ENCODE measurements at regions not wholly inside any gene's neighbourhood (a gene's known extent, or its start where the extent isn't known, plus 50 kb on each side); places are given as distances from the start of the nearest gene placed in this dataset.

GRCh38 chr18:28837100-28837499 is 660.2 kb upstream of the CDH2 start:
- DNase-seq (ENCODE audit: low spot score), result no peak

GRCh38 chr18:28834889-28835288 is 658.0 kb upstream of the CDH2 start:
- DNase-seq (ENCODE audit: low spot score), result peak; percentile 54

DNA sequence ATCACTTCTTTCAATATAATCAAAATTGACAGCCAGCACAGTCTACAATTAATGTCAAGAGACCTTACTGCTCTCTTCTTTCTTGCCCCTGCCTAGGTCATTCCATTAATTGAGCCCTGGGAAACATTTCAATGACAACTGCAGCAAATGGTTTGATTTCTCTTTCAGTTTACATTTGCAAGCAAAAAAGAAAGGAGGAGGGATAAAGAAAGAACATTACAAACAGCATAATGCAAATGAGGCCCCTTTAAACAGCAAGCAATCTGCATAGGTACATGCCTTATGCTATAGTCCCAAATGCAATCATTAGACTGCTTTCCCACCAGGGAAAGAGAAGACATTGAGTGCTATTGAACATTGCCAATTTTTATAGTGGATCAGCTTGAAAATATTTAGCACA is 655.0 kb upstream of the CDH2 start:
- no peak for DNase-seq (ENCODE audit: low spot score)

- no peak for DNase-seq (ENCODE audit: low spot score)
Observed at GRCh38 chr18:28831476-28831875, 654.5 kb upstream of the CDH2 start.

DNA sequence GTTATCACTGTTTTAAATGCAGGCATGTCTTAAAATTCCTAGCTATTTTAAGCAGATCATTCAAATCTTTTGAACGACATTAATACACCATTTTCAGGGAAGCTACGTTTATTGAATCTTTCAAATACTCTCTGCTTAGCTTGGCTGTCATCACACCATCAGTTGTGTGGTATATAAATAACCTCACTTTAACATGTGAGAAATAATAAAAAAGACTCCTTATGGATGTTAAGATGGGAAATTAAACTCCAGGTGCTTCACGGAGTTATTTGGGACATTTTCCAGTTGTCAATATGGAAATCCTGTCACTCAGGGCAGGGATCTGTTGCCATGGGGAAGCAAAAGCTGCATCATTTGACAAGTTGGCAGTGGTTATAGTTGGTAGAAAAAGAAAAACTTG is 649.2 kb upstream of the CDH2 start:
- no peak for DNase-seq (ENCODE audit: low spot score)

DNA sequence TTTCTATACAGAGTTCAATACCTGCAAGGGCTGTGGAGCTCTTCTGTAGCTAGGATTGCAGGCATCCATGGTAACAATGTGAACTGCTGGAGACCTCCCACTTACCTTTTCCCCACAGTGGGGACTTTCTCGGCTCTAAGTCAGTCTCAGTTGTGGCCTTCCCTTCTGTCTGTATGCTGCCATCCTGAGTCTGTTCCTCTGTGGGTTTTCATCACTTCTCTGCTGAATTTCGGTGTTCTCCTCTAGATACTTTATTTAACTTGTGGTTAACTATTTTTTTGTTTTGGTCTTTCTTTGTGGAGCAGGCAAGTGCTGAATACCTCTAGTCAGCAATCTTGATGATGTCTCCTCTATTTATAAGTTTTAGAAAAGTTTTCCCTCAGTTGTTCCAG is 647.2 kb upstream of the CDH2 start:
- no peak for DNase-seq (ENCODE audit: low spot score)

GRCh38 chr18:28823506-28824182 is 646.7 kb upstream of the CDH2 start:
- no peak for DNase-seq (ENCODE audit: low spot score)

DNA sequence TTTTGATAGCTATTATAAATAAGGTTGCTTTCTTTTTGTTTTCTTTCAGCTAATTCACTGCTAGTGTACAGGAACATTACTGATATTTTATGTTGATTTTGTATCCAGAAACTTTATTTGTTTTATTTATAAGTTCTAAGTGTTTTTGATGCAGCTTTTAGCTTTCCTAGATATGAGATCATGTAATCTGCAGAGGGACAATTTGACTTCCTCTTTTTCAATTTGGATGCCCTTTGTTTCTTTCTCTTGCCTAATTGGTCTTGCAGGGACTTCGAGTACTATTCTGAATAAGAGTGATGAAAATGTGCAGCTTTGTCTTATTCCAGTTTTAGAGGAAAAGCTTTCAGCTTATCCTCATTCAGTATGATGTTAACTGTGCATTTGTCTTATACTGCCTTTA is 643.4 kb upstream of the CDH2 start:
- no peak for DNase-seq (ENCODE audit: low spot score)

GRCh38 chr18:28816155-28816554 is 639.2 kb upstream of the CDH2 start:
- no peak for DNase-seq (ENCODE audit: low spot score)

GRCh38 chr18:28814365-28814764 is 637.4 kb upstream of the CDH2 start:
- DNase-seq (ENCODE audit: low spot score), result no peak

GRCh38 chr18:28808373-28808772 is 631.4 kb upstream of the CDH2 start:
- no peak for DNase-seq (ENCODE audit: low spot score)

DNA sequence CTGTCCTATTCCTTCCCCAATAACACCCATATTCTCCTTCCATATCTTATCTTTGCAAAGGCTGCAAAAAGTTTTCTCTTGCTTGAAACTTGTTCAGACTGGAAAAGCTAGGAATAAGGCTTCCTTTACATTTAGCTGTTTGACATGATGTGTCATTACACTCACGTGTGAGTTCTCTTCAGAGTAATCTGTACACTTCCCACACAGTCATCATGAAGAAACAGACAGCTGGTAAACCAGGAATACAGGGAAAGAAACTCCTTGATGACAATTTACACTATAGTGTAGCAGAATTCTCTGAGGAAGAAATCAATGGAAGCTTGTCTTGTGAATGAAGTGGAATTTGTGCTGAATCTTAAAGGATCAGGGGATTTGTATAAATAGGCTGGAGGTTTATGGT is 628.6 kb upstream of the CDH2 start:
- DNase-seq (ENCODE audit: low spot score), result no peak

DNA sequence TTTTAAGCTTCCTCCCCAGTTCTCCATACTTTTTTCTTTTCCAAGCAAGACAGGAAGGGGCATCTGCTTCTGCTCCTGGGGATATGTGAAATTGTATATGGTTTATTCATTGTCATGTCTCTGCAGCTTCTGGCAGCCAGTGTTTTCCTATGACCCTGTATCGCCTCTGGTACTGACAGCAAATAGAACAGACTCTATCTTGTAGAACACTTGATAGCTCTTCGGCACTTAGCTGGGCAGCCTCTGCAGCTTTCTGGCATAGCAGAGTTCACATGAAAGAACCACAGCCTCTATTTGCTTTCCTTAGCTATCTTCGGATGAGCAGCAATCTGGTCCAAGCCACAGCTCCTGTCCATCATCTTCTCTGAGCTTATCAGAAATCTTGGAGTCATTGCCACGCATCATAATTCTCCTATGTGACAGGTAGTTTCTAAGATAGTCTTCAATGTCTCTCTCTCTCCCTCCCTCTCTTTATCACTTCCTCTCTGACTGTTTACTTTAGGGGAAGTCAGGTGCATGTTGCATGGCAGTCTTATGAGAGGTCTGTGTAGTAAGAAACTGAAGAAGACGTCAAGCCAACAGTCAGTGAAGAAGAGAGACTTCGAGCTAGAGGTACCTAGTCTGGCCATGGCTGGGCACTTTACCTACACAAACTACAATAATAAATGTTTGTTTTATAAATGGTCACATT is 627.7 kb upstream of the CDH2 start:
- DNase-seq (ENCODE audit: low spot score), result no peak

DNA sequence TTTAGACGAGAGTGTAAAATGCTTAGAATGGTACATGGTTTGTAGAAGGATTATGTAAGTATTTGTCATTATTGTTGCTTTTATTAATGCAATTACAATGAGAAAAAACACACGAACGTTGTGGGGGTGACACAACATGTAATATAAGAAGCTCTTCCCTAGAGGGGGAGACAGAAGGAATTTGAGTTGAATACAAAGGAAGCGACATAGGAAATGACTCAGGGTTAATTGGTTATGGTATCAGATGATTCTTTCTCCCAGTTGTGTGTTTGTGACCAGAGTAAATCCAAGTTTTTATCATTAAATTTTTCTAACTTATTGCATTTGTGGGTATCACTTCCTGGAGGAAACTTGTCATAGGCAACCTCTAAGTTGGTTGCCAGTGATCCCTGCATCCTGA is 625.6 kb upstream of the CDH2 start:
- DNase-seq (ENCODE audit: low spot score), result no peak

- no peak for DNase-seq (ENCODE audit: low spot score)
Observed at GRCh38 chr18:28801876-28802275, 624.9 kb upstream of the CDH2 start.

- peak; percentile 9 for DNase-seq (ENCODE audit: low spot score)
Observed at GRCh38 chr18:28794459-28795245, 617.7 kb upstream of the CDH2 start.

- DNase-seq (ENCODE audit: low spot score), result no peak
Observed at GRCh38 chr18:28793901-28794300, 617.0 kb upstream of the CDH2 start.

GRCh38 chr18:28792404-28793086 is 615.6 kb upstream of the CDH2 start:
- DNase-seq (ENCODE audit: low spot score), result no peak

DNA sequence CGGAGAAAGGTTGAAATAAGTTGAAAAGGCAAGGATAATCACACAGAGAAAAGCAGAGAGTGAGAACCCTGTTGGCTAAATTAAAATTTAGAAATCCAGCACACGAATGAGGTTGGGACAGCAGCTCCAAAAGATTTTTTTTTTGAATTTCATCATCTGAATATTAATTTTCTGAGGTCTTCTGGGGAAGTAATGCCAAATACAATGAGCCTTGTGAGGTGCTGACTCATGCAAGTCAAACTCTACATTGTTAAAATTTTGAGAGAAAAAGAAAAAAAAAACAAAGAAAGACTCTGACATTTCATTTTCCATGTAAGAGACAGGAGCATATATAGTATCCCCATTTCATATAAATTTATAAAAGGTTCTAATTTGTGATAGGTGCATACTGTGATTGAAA is 614.2 kb upstream of the CDH2 start:
- no peak for DNase-seq (ENCODE audit: low spot score)

DNA sequence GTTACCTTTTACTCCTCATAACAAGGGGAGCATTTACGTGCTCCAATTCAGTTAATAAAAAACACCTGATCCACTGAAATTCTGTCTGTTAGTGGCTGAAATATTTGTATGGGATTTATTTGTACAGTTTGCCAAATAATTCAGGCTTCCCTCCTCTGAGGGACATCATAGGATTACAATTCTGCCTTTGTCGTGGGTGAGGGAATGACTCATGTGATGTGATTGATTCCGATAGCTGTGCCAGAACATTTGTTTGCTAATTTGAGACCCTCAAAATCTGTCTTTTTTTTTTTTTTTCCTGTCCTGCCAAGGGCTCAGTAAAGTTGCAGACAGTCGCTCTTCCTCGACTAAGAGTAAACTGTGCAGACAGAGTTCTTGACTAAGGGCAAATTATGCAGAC is 612.6 kb upstream of the CDH2 start:
- DNase-seq (ENCODE audit: low spot score), result no peak

- DNase-seq (ENCODE audit: low spot score), result no peak
Observed at GRCh38 chr18:28786926-28787325, 610.0 kb upstream of the CDH2 start.

DNA sequence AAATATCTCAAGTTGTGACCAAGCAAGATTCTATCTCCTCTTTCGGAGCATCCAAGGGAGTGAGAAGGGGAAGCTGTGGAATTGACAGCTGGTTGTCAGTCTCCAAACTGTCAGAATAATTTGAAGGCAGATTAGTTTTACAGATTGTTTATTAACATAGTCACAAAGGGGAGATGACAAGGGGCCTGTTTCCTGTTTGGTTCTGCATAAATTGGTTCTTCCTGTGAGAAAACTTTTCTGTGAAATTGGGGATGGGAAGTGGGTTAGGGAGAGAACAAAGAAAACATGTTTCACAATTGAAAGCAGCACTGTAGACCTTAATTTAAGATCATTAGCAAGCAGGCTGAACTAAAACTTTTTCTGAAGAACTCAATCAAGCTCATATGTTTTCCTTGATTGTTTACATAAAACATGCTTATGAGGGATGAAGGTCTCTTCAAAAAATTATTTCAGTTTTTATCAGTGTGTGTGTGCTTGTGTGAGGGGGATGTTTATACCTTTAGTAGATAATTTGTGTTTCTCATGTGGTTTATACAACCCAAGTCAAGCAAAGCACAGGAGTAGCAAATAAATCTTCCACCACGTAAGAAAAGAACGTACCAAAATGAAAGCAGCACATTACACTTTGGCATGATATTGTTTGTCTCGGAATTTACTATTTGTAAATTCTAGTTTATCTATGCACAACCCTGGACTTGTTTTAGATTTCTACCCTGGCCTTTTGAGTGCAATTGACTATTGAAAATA is 604.9 kb upstream of the CDH2 start:
- DNase-seq (ENCODE audit: low spot score), result no peak

All from AG20443 (cell line).